ENCODE measurements at regions not wholly inside any gene's neighbourhood (a gene's known extent, or its start where the extent isn't known, plus 50 kb on each side); places are given as distances from the start of the nearest gene placed in this dataset.

- H2AFZ ChIP-seq (ENCODE audit: low read length) = no peak overlapping the region
- no peak overlapping the region for H3K4me2 ChIP-seq (ENCODE audit: low read length)
- no peaks in the 10 kb centered on the region for H3K36me3 ChIP-seq (ENCODE audit: insufficient read depth, low read length)
- H3K4me3 ChIP-seq (ENCODE audit: low read depth, low read length, poor library complexity, severe bottlenecking) = no peak overlapping the region
- H3K4me1 ChIP-seq (ENCODE audit: insufficient read depth, low read length, severe bottlenecking) = no peaks in the 10 kb centered on the region
- H3K27me3 ChIP-seq (ENCODE audit: insufficient read depth, low read length) = no peaks in the 10 kb centered on the region
- H3K27ac ChIP-seq (ENCODE audit: low read depth, low read length, poor library complexity, severe bottlenecking) = no peak overlapping the region
- TF ChIP-seq EZH2 (IDR thresholded peaks at IDR 0.05; ENCODE audit: borderline replicate concordance, low read length) (no peak), CTCF (IDR thresholded peaks at IDR 0.05; ENCODE audit: low read length) (no peak)
- no peaks in the 10 kb centered on the region for H3K9me3 ChIP-seq (ENCODE audit: low read length)
- no peak overlapping the region for H3K9ac ChIP-seq (ENCODE audit: low read length)
- no peaks in the 10 kb centered on the region for H3F3A ChIP-seq (ENCODE audit: insufficient read depth, low read length)
- H3K79me2 ChIP-seq (ENCODE audit: insufficient read depth, low read length) = no peaks in the 10 kb centered on the region
- H4K20me1 ChIP-seq (ENCODE audit: insufficient read depth, low read length) = no peaks in the 10 kb centered on the region
- no peaks in the 10 kb centered on the region for H3K9me2 ChIP-seq (ENCODE audit: low read depth, low read length)
Measured at GRCh38 chr20:41714030-41714429, 95.9 kb upstream of the CHD6 start.

- H3K36me3 ChIP-seq (ENCODE audit: insufficient read depth, low read length) = no peaks in the 10 kb centered on the region
- no peaks in the 10 kb centered on the region for H3K79me2 ChIP-seq (ENCODE audit: insufficient read depth, low read length)
- no peaks in the 10 kb centered on the region for H3K9me3 ChIP-seq (ENCODE audit: low read length)
- no peak overlapping the region for H2AFZ ChIP-seq (ENCODE audit: low read length)
- H3K27me3 ChIP-seq (ENCODE audit: insufficient read depth, low read length) = peaks cover 5% of the 10 kb centered on the region; the same call in 1 of the 2 replicates
- TF ChIP-seq EZH2 (IDR thresholded peaks at IDR 0.05; ENCODE audit: borderline replicate concordance, low read length) (no peak), CTCF (IDR thresholded peaks at IDR 0.05; ENCODE audit: low read length) (no peak)
- no peak overlapping the region for H3K9ac ChIP-seq (ENCODE audit: low read length)
- no peaks in the 10 kb centered on the region for H3K4me1 ChIP-seq (ENCODE audit: insufficient read depth, low read length, severe bottlenecking)
- H3K4me2 ChIP-seq (ENCODE audit: low read length) = no peak overlapping the region
- H3K27ac ChIP-seq (ENCODE audit: low read depth, low read length, poor library complexity, severe bottlenecking) = no peak overlapping the region
- no peaks in the 10 kb centered on the region for H3F3A ChIP-seq (ENCODE audit: insufficient read depth, low read length)
- no peaks in the 10 kb centered on the region for H4K20me1 ChIP-seq (ENCODE audit: insufficient read depth, low read length)
- no peaks in the 10 kb centered on the region for H3K9me2 ChIP-seq (ENCODE audit: low read depth, low read length)
- H3K4me3 ChIP-seq (ENCODE audit: low read depth, low read length, poor library complexity, severe bottlenecking) = no peak overlapping the region
Measured at GRCh38 chr20:41704896-41705295, 86.7 kb upstream of the CHD6 start.

GRCh38 chr20:41702647-41703046 lies 84.5 kb upstream of the CHD6 start:
- Histone ChIP-seq H3K4me3 (ENCODE audit: low read depth, low read length, poor library complexity, severe bottlenecking) (no peak overlapping the region), H3K9me2 (ENCODE audit: low read depth, low read length) (no peaks in the 10 kb centered on the region), H3K27ac (ENCODE audit: low read depth, low read length, poor library complexity, severe bottlenecking) (no peak overlapping the region), H3K4me1 (ENCODE audit: insufficient read depth, low read length, severe bottlenecking) (no peaks in the 10 kb centered on the region), H4K20me1 (ENCODE audit: insufficient read depth, low read length) (no peaks in the 10 kb centered on the region), H3K4me2 (ENCODE audit: low read length) (no peak overlapping the region), H3K27me3 (ENCODE audit: insufficient read depth, low read length) (peaks cover 5% of the 10 kb centered on the region; the same call in 1 of the 2 replicates), H3K79me2 (ENCODE audit: insufficient read depth, low read length) (no peaks in the 10 kb centered on the region), H3K36me3 (ENCODE audit: insufficient read depth, low read length) (no peaks in the 10 kb centered on the region), H3K9me3 (ENCODE audit: low read length) (no peaks in the 10 kb centered on the region), H3K9ac (ENCODE audit: low read length) (no peak overlapping the region), H3F3A (ENCODE audit: insufficient read depth, low read length) (no peaks in the 10 kb centered on the region), H2AFZ (ENCODE audit: low read length) (no peak overlapping the region)
- TF ChIP-seq CTCF (IDR thresholded peaks at IDR 0.05; ENCODE audit: low read length) = no peak
- TF ChIP-seq EZH2 (IDR thresholded peaks at IDR 0.05; ENCODE audit: borderline replicate concordance, low read length) = no peak
